UCSD-AML1 (cell line): ENCODE measurements at regions not wholly inside any gene's neighbourhood (a gene's known extent, or its start where the extent isn't known, plus 50 kb on each side); places are given as distances from the start of the nearest gene placed in this dataset.
"Not testable (repeated sequence)": the region's sequence is repeated elsewhere in the genome, so short reads cannot be mapped to it uniquely, and the experiment has no call there.

ENCODE experiments used
- DNase-seq: peaks from one replicate; lab custom pipeline; 2025; ENCODE audit not compliant: unreplicated experiment; lab: John Stamatoyannopoulos, UW

GRCh38 chr3:153539263-153539662 is 377.2 kb downstream of the RAP2B start:
- no peak for DNase-seq

GRCh38 chr3:153545471-153545870 is 383.4 kb downstream of the RAP2B start:
- DNase-seq: no peak

- no peak for DNase-seq
Measured at GRCh38 chr3:153547970-153548369, 385.9 kb downstream of the RAP2B start.

- DNase-seq: not testable (repeated sequence)
Measured at GRCh38 chr3:153549686-153550085, 387.7 kb downstream of the RAP2B start.

- no peak for DNase-seq
Measured at GRCh38 chr3:153551536-153552285, 389.7 kb downstream of the RAP2B start.

- DNase-seq: no peak
Measured at GRCh38 chr3:153552887-153553604, 391.0 kb downstream of the RAP2B start.

GRCh38 chr3:153553605-153553945 is 391.5 kb downstream of the RAP2B start:
- no peak for DNase-seq

GRCh38 chr3:153555919-153556318 is 393.9 kb downstream of the RAP2B start:
- DNase-seq: no peak

- DNase-seq: not testable (repeated sequence)
Measured at GRCh38 chr3:153559366-153559765, 397.3 kb downstream of the RAP2B start.

- DNase-seq: no peak
Measured at GRCh38 chr3:153567011-153567410, 405.0 kb downstream of the RAP2B start.

- DNase-seq: no peak
Measured at GRCh38 chr3:153567556-153567955, 405.5 kb downstream of the RAP2B start.

GRCh38 chr3:153570481-153570880 is 408.5 kb downstream of the RAP2B start:
- not testable (repeated sequence) for DNase-seq

- DNase-seq: no peak
Measured at GRCh38 chr3:153572165-153572564, 410.1 kb downstream of the RAP2B start.

- no peak for DNase-seq
Measured at GRCh38 chr3:153572654-153573053, 410.6 kb downstream of the RAP2B start.

- DNase-seq: no peak
Measured at GRCh38 chr3:153573481-153573880, 411.5 kb downstream of the RAP2B start.

GRCh38 chr3:153574445-153574844 is 412.4 kb downstream of the RAP2B start:
- DNase-seq: no peak

- no peak for DNase-seq
Measured at GRCh38 chr3:153577059-153577736, 415.2 kb downstream of the RAP2B start.

- DNase-seq: no peak
Measured at GRCh38 chr3:153578046-153578445, 416.0 kb downstream of the RAP2B start.

GRCh38 chr3:153590051-153590450 is 428.0 kb downstream of the RAP2B start:
- DNase-seq: no peak

- no peak for DNase-seq
Measured at GRCh38 chr3:153591561-153592245, 429.7 kb downstream of the RAP2B start.

- no peak for DNase-seq
Measured at GRCh38 chr3:153595186-153595815, 433.3 kb downstream of the RAP2B start.
